Ishikawa (cell line): ENCODE measurements at regions not wholly inside any gene's neighbourhood (a gene's known extent, or its start where the extent isn't known, plus 50 kb on each side); places are given as distances from the start of the nearest gene placed in this dataset.

Source experiments
- CEBPB ChIP-seq: IDR thresholded peaks from 2 replicates; pipeline ENCODE4 v1.6.1; 2012
- CREB1 ChIP-seq: IDR thresholded peaks from 2 replicates; pipeline ENCODE4 v1.6.1; 2012; ENCODE audit warnings: low read depth
- EGR1 ChIP-seq: IDR thresholded peaks from 2 replicates; pipeline ENCODE4 v1.6.1; 2012
- EP300 ChIP-seq: IDR thresholded peaks from 2 replicates; pipeline ENCODE4 v1.6.1; 2012; ENCODE audit warnings: borderline replicate concordance
- FOXM1 ChIP-seq: IDR thresholded peaks from 2 replicates; pipeline ENCODE4 v1.6.1; 2012; ENCODE audit warnings: low read depth, borderline replicate concordance
- MAX ChIP-seq: IDR thresholded peaks from 2 replicates; pipeline ENCODE4 v1.6.1; 2012
- NFIC ChIP-seq: IDR thresholded peaks from 2 replicates; pipeline ENCODE4 v1.6.1; 2012
- RAD21 ChIP-seq: IDR thresholded peaks from 2 replicates; pipeline ENCODE4 v1.6.1; 2012; ENCODE audit warnings: low read depth
- REST ChIP-seq: IDR thresholded peaks from 2 replicates; pipeline ENCODE4 v1.6.1; 2012; ENCODE audit warnings: low read depth, mild to moderate bottlenecking
- TAF1 ChIP-seq: IDR thresholded peaks from 2 replicates; pipeline ENCODE4 v1.6.1; 2012; ENCODE audit warnings: low read depth, mild to moderate bottlenecking
- TCF12 ChIP-seq: IDR thresholded peaks from 2 replicates; pipeline ENCODE4 v1.6.1; 2012; ENCODE audit warnings: low read depth
- TEAD4 ChIP-seq: IDR thresholded peaks from 2 replicates; pipeline ENCODE4 v1.6.1; 2012
- USF1 ChIP-seq: IDR thresholded peaks from 2 replicates; pipeline ENCODE4 v1.6.1; 2012
- YY1 ChIP-seq: IDR thresholded peaks from 2 replicates; pipeline ENCODE4 v1.6.1; 2012; ENCODE audit warnings: low read depth
- ZBTB7A ChIP-seq: IDR thresholded peaks from 2 replicates; pipeline ENCODE4 v1.6.1; 2012; ENCODE audit warnings: low read depth

- no peak for TF ChIP-seq REST
- TF ChIP-seq ZBTB7A = no peak
- no peak for TF ChIP-seq CEBPB
- no peak for TF ChIP-seq NFIC
- no peak for TF ChIP-seq EP300
- no peak for TF ChIP-seq TCF12
- TF ChIP-seq CREB1 = no peak
Observed at GRCh38 chr13:55606045-55606665, 1534.6 kb upstream of the PRR20A start.

GRCh38 chr13:55613429-55614187, 1527.1 kb upstream of the PRR20A start:
- no peak for TF ChIP-seq FOXM1
- TF ChIP-seq REST = no peak
- TF ChIP-seq YY1 = no peak
- no peak for TF ChIP-seq CREB1
- no peak for TF ChIP-seq TCF12
- TF ChIP-seq RAD21 = no peak
- TF ChIP-seq NFIC = no peak
- TF ChIP-seq MAX = no peak
- TF ChIP-seq EGR1 = no peak
- TF ChIP-seq TAF1 = no peak

GRCh38 chr13:55615081-55615480, 1525.6 kb upstream of the PRR20A start:
- TF ChIP-seq REST = no peak
- TF ChIP-seq TEAD4 = no peak
- no peak for TF ChIP-seq TCF12
- no peak for TF ChIP-seq CEBPB
- TF ChIP-seq EP300 = no peak
- TF ChIP-seq CREB1 = no peak
- no peak for TF ChIP-seq TAF1

- TF ChIP-seq ZBTB7A (no peak), USF1 (no peak), MAX (no peak), TCF12 (no peak), FOXM1 (no peak), RAD21 (no peak), TEAD4 (no peak), EGR1 (no peak), REST (no peak), YY1 (no peak), NFIC (no peak), CREB1 (no peak)
Observed at GRCh38 chr13:55617241-55617640, 1523.5 kb upstream of the PRR20A start.
